ENCODE measurements at regions not wholly inside any gene's neighbourhood (a gene's known extent, or its start where the extent isn't known, plus 50 kb on each side); places are given as distances from the start of the nearest gene placed in this dataset.

DNA sequence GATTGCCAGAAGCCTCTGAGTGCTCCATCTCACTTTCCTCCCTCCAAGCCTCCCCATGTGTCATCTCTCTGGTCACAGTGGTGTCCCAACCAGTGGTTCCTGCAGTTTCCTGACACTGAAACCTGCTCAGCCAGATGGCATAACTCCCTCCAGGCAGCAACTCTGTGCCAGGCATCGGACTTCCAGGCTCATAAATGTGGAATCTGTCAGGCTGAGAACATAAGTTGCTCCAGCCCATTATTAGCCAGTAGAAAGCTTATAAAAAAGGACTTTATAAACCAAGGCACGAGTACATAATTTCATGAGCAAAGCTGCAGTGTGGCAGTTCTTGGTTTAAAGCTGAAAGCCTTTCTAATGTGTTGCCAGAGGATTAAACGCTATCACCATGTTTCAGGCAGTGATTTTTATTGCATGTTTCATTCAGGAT is 194.3 kb downstream of the DACT1 start:
- no peaks in the 10 kb centered on the region for H3K27me3 Mint-ChIP-seq (ENCODE audit: low read depth)
- no peaks in the 10 kb centered on the region for H3K9me3 Mint-ChIP-seq
- TF ChIP-seq, protein P1, sequence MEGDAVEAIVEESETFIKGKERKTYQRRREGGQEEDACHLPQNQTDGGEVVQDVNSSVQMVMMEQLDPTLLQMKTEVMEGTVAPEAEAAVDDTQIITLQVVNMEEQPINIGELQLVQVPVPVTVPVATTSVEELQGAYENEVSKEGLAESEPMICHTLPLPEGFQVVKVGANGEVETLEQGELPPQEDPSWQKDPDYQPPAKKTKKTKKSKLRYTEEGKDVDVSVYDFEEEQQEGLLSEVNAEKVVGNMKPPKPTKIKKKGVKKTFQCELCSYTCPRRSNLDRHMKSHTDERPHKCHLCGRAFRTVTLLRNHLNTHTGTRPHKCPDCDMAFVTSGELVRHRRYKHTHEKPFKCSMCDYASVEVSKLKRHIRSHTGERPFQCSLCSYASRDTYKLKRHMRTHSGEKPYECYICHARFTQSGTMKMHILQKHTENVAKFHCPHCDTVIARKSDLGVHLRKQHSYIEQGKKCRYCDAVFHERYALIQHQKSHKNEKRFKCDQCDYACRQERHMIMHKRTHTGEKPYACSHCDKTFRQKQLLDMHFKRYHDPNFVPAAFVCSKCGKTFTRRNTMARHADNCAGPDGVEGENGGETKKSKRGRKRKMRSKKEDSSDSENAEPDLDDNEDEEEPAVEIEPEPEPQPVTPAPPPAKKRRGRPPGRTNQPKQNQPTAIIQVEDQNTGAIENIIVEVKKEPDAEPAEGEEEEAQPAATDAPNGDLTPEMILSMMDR (conservative IDR thresholded peaks at IDR 0.05): no peak
- H3K27ac Mint-ChIP-seq (ENCODE audit: unreplicated experiment): no peak overlapping the region
- H3K4me3 Mint-ChIP-seq: no peak overlapping the region
- DNase-seq (ENCODE audit: low read depth, low spot score): no peak
- no peaks in the 10 kb centered on the region for H3K4me1 Mint-ChIP-seq
- H3K36me3 Mint-ChIP-seq (ENCODE audit: low read depth): no peaks in the 10 kb centered on the region

DNA sequence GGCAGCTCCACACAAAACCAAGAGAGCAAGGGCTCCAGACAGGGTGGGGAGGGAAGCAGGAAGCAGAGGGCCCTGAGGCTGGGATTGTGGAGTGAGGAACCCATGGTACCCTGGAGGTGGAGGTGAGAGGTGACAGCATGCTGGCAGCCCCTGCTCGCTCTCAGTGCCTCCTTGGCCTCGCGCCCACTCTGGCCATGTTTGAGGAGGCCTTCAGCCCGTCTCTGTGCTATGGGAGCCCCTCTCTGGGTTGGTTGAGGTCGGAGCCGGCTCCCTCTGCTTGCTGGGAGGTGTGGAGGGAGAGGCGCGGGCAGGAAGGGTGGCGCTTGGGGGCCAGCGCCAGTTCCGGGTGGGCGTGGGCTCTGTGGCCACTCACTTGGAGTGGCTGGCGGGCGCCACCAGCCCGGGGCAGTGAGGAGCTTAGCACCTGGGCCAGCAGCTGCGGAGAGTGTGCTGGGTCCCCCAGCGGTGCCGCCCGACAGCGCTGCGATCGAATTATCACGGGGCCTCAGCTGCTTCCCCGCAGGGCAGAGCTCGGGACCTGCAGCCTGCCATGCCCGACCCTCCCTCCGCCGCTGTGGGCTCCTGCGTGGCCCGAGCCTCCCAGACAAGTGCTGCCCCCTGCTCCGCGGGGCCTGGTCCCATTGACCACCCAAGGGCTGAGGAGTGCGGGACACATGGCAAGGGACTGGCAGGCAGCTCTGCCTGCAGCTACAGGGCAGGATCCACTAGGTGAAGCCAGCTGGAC is 196.0 kb downstream of the DACT1 start:
- Mint-ChIP-seq H3K27ac (ENCODE audit: unreplicated experiment) (no peak overlapping the region), H3K4me1 (no peaks in the 10 kb centered on the region), H3K4me3 (no peak overlapping the region), H3K9me3 (no peaks in the 10 kb centered on the region), H3K36me3 (ENCODE audit: low read depth) (no peaks in the 10 kb centered on the region), H3K27me3 (ENCODE audit: low read depth) (no peaks in the 10 kb centered on the region)
- no peak for DNase-seq (ENCODE audit: low read depth, low spot score)
- TF ChIP-seq, protein P1 (conservative IDR thresholded peaks at IDR 0.05): no peak

DNA sequence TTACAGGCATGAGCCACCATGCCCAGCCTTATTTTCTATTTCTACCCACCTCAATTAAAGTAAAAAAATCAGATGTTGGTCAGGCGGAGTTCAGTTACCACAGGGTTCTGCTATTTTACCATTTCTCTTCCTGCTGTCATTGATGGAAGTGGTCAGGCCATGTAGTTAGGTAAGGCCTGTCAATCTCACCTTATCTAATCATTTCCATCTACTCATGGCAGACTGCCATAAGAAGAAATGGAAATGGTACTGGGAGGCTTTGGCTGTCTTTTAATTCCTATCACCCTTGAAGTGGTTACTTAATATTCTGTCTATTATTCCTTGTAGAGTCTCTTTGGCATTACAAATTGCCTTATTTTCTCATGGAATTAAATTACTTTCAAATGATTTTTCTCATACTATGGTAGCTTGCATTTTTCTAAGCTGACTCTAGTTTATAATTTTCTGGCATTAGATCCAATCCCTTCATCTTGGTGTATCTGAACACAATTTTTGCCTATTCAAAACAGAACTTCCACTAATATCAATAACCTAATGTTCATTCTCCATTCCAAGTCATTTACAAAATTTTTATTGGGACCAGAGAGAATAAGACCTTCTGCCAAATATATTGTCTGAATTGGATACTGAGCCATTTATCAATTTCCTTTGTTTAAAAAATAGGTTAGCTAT is 198.7 kb downstream of the DACT1 start:
- DNase-seq (ENCODE audit: low read depth, low spot score): no peak
- Mint-ChIP-seq H3K4me3 (no peak overlapping the region), H3K27me3 (ENCODE audit: low read depth) (no peaks in the 10 kb centered on the region), H3K4me1 (peaks cover 3% of the 10 kb centered on the region), H3K36me3 (ENCODE audit: low read depth) (no peaks in the 10 kb centered on the region), H3K9me3 (no peaks in the 10 kb centered on the region), H3K27ac (ENCODE audit: unreplicated experiment) (no peak overlapping the region)
- TF ChIP-seq, protein P1 (conservative IDR thresholded peaks at IDR 0.05): no peak

DNA sequence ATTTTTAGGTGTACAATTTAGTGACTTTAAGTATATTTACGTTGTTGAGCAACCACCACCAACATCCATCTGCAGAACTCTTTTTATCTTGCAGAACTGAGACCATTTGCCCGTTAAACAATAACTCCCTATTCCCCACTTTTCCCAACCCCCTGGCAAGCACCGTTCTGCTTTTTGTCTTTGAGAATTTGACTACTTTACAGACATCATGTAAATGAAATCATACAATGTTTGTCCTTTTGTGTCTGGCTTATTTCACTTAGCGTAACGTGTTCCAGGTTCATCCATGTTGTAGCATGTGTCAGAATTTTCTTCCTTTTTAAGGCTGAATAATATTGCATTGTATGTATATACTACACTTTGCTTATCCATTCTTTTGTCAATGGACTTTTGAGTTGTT is 201.5 kb downstream of the DACT1 start:
- H3K36me3 Mint-ChIP-seq (ENCODE audit: low read depth): no peaks in the 10 kb centered on the region
- DNase-seq (ENCODE audit: low read depth, low spot score): no peak
- no peak overlapping the region for H3K4me3 Mint-ChIP-seq
- no peaks in the 10 kb centered on the region for H3K9me3 Mint-ChIP-seq
- TF ChIP-seq, protein P1 (conservative IDR thresholded peaks at IDR 0.05): no peak
- no peaks in the 10 kb centered on the region for H3K27me3 Mint-ChIP-seq (ENCODE audit: low read depth)
- peaks cover 3% of the 10 kb centered on the region for H3K4me1 Mint-ChIP-seq
- no peak overlapping the region for H3K27ac Mint-ChIP-seq (ENCODE audit: unreplicated experiment)

DNA sequence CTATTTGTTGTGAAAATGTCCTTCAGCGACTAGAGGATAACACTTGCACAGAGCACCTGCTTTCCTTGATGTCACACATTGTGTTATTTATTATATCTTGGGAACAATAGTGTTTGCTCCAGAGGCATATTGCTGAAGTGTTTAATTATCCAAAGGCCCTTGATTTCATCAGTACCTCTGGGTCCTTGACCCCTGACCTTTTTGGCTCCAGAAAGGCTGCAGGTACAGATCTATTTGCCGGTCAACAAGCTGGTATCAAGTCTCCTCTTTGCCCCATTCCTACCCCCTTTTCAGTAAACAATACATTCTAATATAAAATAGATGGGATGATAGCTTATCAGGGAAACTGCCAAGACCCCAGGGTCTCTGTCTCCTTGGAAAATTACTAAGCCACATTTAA is 206.8 kb downstream of the DACT1 start:
- H3K36me3 Mint-ChIP-seq (ENCODE audit: low read depth): no peaks in the 10 kb centered on the region
- TF ChIP-seq, protein P1 (conservative IDR thresholded peaks at IDR 0.05): no peak
- DNase-seq (ENCODE audit: low read depth, low spot score): no peak
- no peaks in the 10 kb centered on the region for H3K27me3 Mint-ChIP-seq (ENCODE audit: low read depth)
- H3K4me1 Mint-ChIP-seq: peaks cover 7% of the 10 kb centered on the region
- H3K9me3 Mint-ChIP-seq: no peaks in the 10 kb centered on the region
- H3K4me3 Mint-ChIP-seq: no peak overlapping the region
- no peak overlapping the region for H3K27ac Mint-ChIP-seq (ENCODE audit: unreplicated experiment)

All from neural crest cell (in vitro differentiated cells).